VCaP (cell line): ENCODE measurements at regions not wholly inside any gene's neighbourhood (a gene's known extent, or its start where the extent isn't known, plus 50 kb on each side); places are given as distances from the start of the nearest gene placed in this dataset.

Experiments used
- H3K27ac ChIP-seq: fragments of 450-650 bp; 2 replicates; pipeline ENCODE4 v1.5.1; 2017
- TF ChIP-seq, protein P1 (sequence below): fragments of 450-650 bp; conservative IDR thresholded peaks from 2 replicates; pipeline ENCODE4 v1.5.1; 2017; ENCODE audit warnings: mild to moderate bottlenecking, moderate library complexity

DNA sequence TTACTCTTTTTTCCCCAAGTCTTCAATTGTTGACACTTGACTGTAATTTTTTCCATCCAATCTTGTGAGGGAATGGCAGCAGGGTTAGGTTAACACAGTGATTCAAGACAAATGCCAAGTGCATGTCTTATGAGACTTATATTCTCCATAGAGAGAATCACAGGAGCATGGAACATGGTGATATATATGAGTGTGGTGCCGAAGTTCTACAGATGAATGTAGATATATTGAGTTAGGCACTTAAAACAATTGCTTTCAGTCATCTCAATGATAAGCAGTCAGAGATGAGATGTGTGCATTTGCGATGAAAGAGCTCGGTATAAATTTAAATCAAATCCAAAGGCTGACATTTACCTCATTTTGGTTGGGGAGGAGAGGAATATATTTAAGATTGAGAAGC is 211.2 kb downstream of the CDH10 start:
- H3K27ac ChIP-seq, result no peak overlapping the region
- TF ChIP-seq, protein P1, sequence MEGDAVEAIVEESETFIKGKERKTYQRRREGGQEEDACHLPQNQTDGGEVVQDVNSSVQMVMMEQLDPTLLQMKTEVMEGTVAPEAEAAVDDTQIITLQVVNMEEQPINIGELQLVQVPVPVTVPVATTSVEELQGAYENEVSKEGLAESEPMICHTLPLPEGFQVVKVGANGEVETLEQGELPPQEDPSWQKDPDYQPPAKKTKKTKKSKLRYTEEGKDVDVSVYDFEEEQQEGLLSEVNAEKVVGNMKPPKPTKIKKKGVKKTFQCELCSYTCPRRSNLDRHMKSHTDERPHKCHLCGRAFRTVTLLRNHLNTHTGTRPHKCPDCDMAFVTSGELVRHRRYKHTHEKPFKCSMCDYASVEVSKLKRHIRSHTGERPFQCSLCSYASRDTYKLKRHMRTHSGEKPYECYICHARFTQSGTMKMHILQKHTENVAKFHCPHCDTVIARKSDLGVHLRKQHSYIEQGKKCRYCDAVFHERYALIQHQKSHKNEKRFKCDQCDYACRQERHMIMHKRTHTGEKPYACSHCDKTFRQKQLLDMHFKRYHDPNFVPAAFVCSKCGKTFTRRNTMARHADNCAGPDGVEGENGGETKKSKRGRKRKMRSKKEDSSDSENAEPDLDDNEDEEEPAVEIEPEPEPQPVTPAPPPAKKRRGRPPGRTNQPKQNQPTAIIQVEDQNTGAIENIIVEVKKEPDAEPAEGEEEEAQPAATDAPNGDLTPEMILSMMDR, result no peak
